SK-N-SH (cell line): ENCODE measurements at regions not wholly inside any gene's neighbourhood (a gene's known extent, or its start where the extent isn't known, plus 50 kb on each side); places are given as distances from the start of the nearest gene placed in this dataset.

Experiments used
- CTCF ChIA-PET: fragments of 300-600, 350-600 bp; formaldehyde crosslinking; extraction: SDS; loops from one replicate; lab custom pipeline; 2021; lab: Yijun Ruan, JAX
- POLR2A ChIA-PET: fragments of 350-600 bp; sonication (Branson Sonifier 250); formaldehyde crosslinking; extraction: SDS; loops from one replicate; lab custom pipeline; 2020; ENCODE audit warnings: antibody characterized with exemption, inconsistent platforms; lab: Yijun Ruan, JAX
- DNase-seq: peaks from one replicate; pipeline ENCODE4 v3.0.0; 2012
- H2AFZ ChIP-seq: fragments of 200-600 bp; sonication (generic); 2 replicates; pipeline ENCODE4 v1.8.1; 2016; ENCODE audit warnings: antibody characterized with exemption, mild to moderate bottlenecking, low read depth
- H3F3A ChIP-seq: fragments of 200-600 bp; sonication (generic); replicated peaks from 2 replicates; pipeline ENCODE3; 2016; ENCODE audit warnings: antibody characterized with exemption, mild to moderate bottlenecking; ENCODE audit not compliant: insufficient read depth
- H3K27ac ChIP-seq, 2 experiments: fragments of 200-500 bp in 1 of 2; fragments of 200-600 bp in 1 of 2; sonication (Bioruptor generic) in 1 of 2; sonication (generic), shearing (Covaris generic) in 1 of 2; 2 replicates each; pipeline versions ENCODE4 v1.5.1 to v1.6.1; 2014 to 2016; ENCODE audit warnings: low read depth in 2 of 2, inconsistent platforms in 1 of 2, low read length in 1 of 2, mild to moderate bottlenecking in 1 of 2, mixed read lengths in 1 of 2
- H3K27me3 ChIP-seq: fragments of 200-600 bp; sonication (generic), shearing (Covaris generic); 2 replicates; pipeline ENCODE4 v1.6.1; 2016; ENCODE audit warnings: mixed run types; ENCODE audit not compliant: insufficient read depth
- H3K36me3 ChIP-seq, 2 experiments: fragments of 200-500 bp in 1 of 2; fragments of 200-600 bp in 1 of 2; sonication (Bioruptor generic) in 1 of 2; sonication (generic) in 1 of 2; replicated peaks in 1 of 2; 2 replicates each; pipeline versions ENCODE3 to v1.5.1; 2014 to 2016; ENCODE audit warnings: low read length in 1 of 2, mild to moderate bottlenecking in 1 of 2; ENCODE audit not compliant: insufficient read depth in 2 of 2, control insufficient read depth in 1 of 2
- H3K4me1 ChIP-seq, 2 experiments: fragments of 200-500 bp in 1 of 2; fragments of 200-600 bp in 1 of 2; sonication (Bioruptor generic) in 1 of 2; sonication (generic), shearing (Covaris generic) in 1 of 2; 2 replicates each; pipeline versions ENCODE4 v1.5.1 to v1.6.1; 2014 to 2016; ENCODE audit warnings: low read depth in 1 of 2, low read length in 1 of 2, mixed run types in 1 of 2; ENCODE audit not compliant: insufficient read depth in 2 of 2, control insufficient read depth in 1 of 2
- H3K4me2 ChIP-seq: fragments of 200-600 bp; sonication (generic), shearing (Covaris generic); 2 replicates; pipeline ENCODE4 v1.6.1; 2017; ENCODE audit warnings: mixed run types
- H3K4me3 ChIP-seq, 2 experiments: fragments of 200-500 bp in 1 of 2; fragments of 200-600 bp in 1 of 2; sonication (Bioruptor generic) in 1 of 2; sonication (generic), shearing (Covaris generic) in 1 of 2; 2 replicates each; pipeline versions ENCODE4 v1.5.1 to v1.8.1; 2014 to 2016; ENCODE audit warnings: low read depth in 2 of 2, inconsistent platforms in 1 of 2, low read length in 1 of 2, mild to moderate bottlenecking in 1 of 2, mixed read lengths in 1 of 2, moderate library complexity in 1 of 2
- H3K79me2 ChIP-seq: fragments of 200-600 bp; sonication (generic); 2 replicates; pipeline ENCODE4 v1.8.1; 2017; ENCODE audit warnings: mild to moderate bottlenecking; ENCODE audit not compliant: insufficient read depth
- H3K9ac ChIP-seq: fragments of 200-600 bp; sonication (generic); 2 replicates; pipeline ENCODE4 v1.6.1; 2017; ENCODE audit warnings: mixed run types
- H3K9me2 ChIP-seq: fragments of 200-600 bp; sonication (generic); 2 replicates; pipeline ENCODE4 v1.6.1; 2017; ENCODE audit warnings: mixed run types
- H3K9me3 ChIP-seq: fragments of 200-600 bp; sonication (generic); 2 replicates; pipeline ENCODE4 v1.6.1; 2017; ENCODE audit warnings: mixed run types, mild to moderate bottlenecking, moderate library complexity
- H4K20me1 ChIP-seq: fragments of 200-600 bp; sonication (generic); 2 replicates; pipeline ENCODE4 v1.6.1; 2017; ENCODE audit warnings: mild to moderate bottlenecking, mixed run types; ENCODE audit not compliant: insufficient read depth
- CHD2 ChIP-seq: fragments of 150-350 bp; IDR thresholded peaks from 2 replicates; pipeline ENCODE4 v1.6.1; 2018; ENCODE audit warnings: low read length; ENCODE audit not compliant: partially characterized antibody
- CTCF ChIP-seq: fragments of 200-600 bp; sonication (generic); IDR thresholded peaks from 2 replicates; pipeline ENCODE4 v1.6.1; 2017; ENCODE audit warnings: antibody characterized with exemption, mild to moderate bottlenecking, moderate library complexity
- EP300 ChIP-seq, 2 experiments: IDR thresholded peaks; 2 replicates each; pipeline versions ENCODE4 v1.4.0 to v1.6.1; 2012; ENCODE audit warnings: borderline replicate concordance in 1 of 2, low read depth in 1 of 2, low read length in 1 of 2
- FOXJ3 ChIP-seq: sonication (generic); formaldehyde crosslinking; IDR thresholded peaks from 2 replicates; pipeline ENCODE4 v1.5.1; 2020; ENCODE audit warnings: mild to moderate bottlenecking, missing genetic modification reagents
- FOXM1 ChIP-seq: IDR thresholded peaks from 2 replicates; pipeline ENCODE4 v1.4.0; 2012; ENCODE audit warnings: low read depth, mild to moderate bottlenecking
- GABPA ChIP-seq: IDR thresholded peaks from 2 replicates; pipeline ENCODE4 v1.4.0; 2012; ENCODE audit warnings: low read depth, mild to moderate bottlenecking
- MAX ChIP-seq: IDR thresholded peaks from 2 replicates; pipeline ENCODE4 v1.4.0; 2012; ENCODE audit warnings: low read depth
- MXI1 ChIP-seq: IDR thresholded peaks from 2 replicates; pipeline ENCODE4 v1.6.1; 2012; ENCODE audit warnings: mild to moderate bottlenecking, low read depth, low read length, improper control_type of control experiment
- RAD21 ChIP-seq: IDR thresholded peaks from 2 replicates; pipeline ENCODE4 v1.6.1; 2012; ENCODE audit warnings: mild to moderate bottlenecking, low read length
- RCOR1 ChIP-seq: fragments of 150-350 bp; IDR thresholded peaks from 2 replicates; pipeline ENCODE4 v1.6.1; 2017; ENCODE audit warnings: antibody characterized with exemption, low read length
- RFX5 ChIP-seq: IDR thresholded peaks from 2 replicates; pipeline ENCODE4 v1.6.1; 2012; ENCODE audit warnings: mild to moderate bottlenecking, improper control_type of control experiment, low read length
- SIN3A ChIP-seq: IDR thresholded peaks from 2 replicates; pipeline ENCODE4 v1.6.1; 2012; ENCODE audit warnings: low read depth, mild to moderate bottlenecking, low read length, moderate library complexity, borderline replicate concordance
- TAF1 ChIP-seq: IDR thresholded peaks from 2 replicates; pipeline ENCODE4 v1.6.1; 2012; ENCODE audit warnings: low read depth, mild to moderate bottlenecking, low read length, moderate library complexity, borderline replicate concordance
- WGBS: methylation state at CpG from one replicate; pipeline ENCODE4 v1.1.6; 2017; ENCODE audit warnings: low lambda C conversion rate; 5-methylcytosine and 5-hydroxymethylcytosine counted together
- TF ChIP-seq, protein P1 (sequence below): fragments of 150-350 bp; IDR thresholded peaks from 2 replicates; pipeline ENCODE4 v1.6.1; 2017; ENCODE audit warnings: antibody characterized with exemption, low read length, low read depth, borderline replicate concordance
- TF ChIP-seq, protein P2 (sequence below): fragments of 150-350 bp; IDR thresholded peaks from 2 replicates; pipeline ENCODE4 v1.6.1; 2016; ENCODE audit warnings: mild to moderate bottlenecking, low read depth, low read length

DNA sequence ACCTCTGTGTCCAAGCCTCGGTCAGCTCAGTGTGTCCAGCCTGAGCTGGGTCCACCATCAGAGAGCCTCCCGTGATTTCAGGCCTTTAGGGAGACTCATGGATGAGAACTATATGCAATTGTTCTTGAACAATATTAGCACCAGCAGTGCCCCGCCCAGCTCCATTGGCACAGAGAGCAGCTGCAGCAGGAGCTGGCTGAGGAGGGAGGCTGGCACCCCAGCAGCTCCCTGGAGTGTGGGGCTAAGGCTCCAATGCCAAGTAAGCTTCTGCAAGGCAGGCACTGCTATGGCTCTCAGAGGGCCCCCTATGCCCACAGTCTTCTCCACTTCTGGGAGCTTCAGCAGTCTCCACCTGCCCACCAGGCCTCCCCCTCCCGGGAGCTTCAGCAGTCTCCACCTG lies 593.3 kb downstream of the MATN1 start:
- 14% methylated on average over 3 of the region's 4 CpGs for WGBS
- Histone ChIP-seq H3F3A (no peaks in the 10 kb centered on the region), H3K27ac (no peak overlapping the region), H3K27me3 (no peaks in the 10 kb centered on the region), H2AFZ (no peak overlapping the region), H3K4me2 (no peak overlapping the region), H3K9ac (no peak overlapping the region), H3K4me1 (peaks cover 0 to 32% of the 10 kb centered on the region in 2 experiments; a peak in 2 of 4 replicates), H3K9me2 (no peaks in the 10 kb centered on the region), H3K9me3 (no peaks in the 10 kb centered on the region), H3K36me3 (no peaks in the 10 kb centered on the region), H3K4me3 (no peak overlapping the region), H3K79me2 (no peaks in the 10 kb centered on the region), H4K20me1 (no peaks in the 10 kb centered on the region)
- DNase-seq: no peak
- ChIA-PET CTCF (interaction anchor here (1.3 to 5.1 kb wide), 3 partner anchors 17 to 250 kb away, joined by 3 to 20 read pairs (median 3); no protein-coding TSS in a partner anchor), POLR2A (no interaction called here)
- TF ChIP-seq, protein P1, sequence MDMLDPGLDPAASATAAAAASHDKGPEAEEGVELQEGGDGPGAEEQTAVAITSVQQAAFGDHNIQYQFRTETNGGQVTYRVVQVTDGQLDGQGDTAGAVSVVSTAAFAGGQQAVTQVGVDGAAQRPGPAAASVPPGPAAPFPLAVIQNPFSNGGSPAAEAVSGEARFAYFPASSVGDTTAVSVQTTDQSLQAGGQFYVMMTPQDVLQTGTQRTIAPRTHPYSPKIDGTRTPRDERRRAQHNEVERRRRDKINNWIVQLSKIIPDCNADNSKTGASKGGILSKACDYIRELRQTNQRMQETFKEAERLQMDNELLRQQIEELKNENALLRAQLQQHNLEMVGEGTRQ: no peak
- no peak for TF ChIP-seq RCOR1
- no peak for TF ChIP-seq CTCF
- no peak for TF ChIP-seq CHD2
- TF ChIP-seq FOXM1: no peak
- TF ChIP-seq, protein P2, sequence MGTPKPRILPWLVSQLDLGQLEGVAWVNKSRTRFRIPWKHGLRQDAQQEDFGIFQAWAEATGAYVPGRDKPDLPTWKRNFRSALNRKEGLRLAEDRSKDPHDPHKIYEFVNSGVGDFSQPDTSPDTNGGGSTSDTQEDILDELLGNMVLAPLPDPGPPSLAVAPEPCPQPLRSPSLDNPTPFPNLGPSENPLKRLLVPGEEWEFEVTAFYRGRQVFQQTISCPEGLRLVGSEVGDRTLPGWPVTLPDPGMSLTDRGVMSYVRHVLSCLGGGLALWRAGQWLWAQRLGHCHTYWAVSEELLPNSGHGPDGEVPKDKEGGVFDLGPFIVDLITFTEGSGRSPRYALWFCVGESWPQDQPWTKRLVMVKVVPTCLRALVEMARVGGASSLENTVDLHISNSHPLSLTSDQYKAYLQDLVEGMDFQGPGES: no peak
- no peak for TF ChIP-seq TAF1
- TF ChIP-seq SIN3A: no peak
- no peak for TF ChIP-seq FOXJ3 (CRISPR knock-in tag)
- TF ChIP-seq MAX: no peak
- TF ChIP-seq RFX5: no peak
- no peak for TF ChIP-seq EP300 (IDR thresholded peaks at IDR 0.05; ENCODE audit: borderline replicate concordance in 1 of 2, low read depth in 1 of 2, low read length in 1 of 2)
- no peak for TF ChIP-seq RAD21
- no peak for TF ChIP-seq MXI1
- no peak for TF ChIP-seq GABPA
